NB4 (cell line): ENCODE measurements at regions not wholly inside any gene's neighbourhood (a gene's known extent, or its start where the extent isn't known, plus 50 kb on each side); places are given as distances from the start of the nearest gene placed in this dataset.

Source experiments
- MYC ChIP-seq: IDR thresholded peaks from 2 replicates; pipeline ENCODE4 v1.6.1; 2011; ENCODE audit warnings: low read depth, low read length
- POLR2A ChIP-seq: IDR thresholded peaks from 2 replicates; pipeline ENCODE4 v1.6.1; 2011; ENCODE audit warnings: mild to moderate bottlenecking; ENCODE audit not compliant: insufficient read length; ENCODE audit errors: extremely low read depth
- TF ChIP-seq, protein P1 (sequence below): IDR thresholded peaks from one replicate; pipeline ENCODE4 v1.5.1; 2012; ENCODE audit warnings: low read depth, low read length
- TF ChIP-seq, protein P2 (sequence below): IDR thresholded peaks from 2 replicates; pipeline ENCODE4 v1.6.1; 2011; ENCODE audit warnings: low read depth, low read length

DNA sequence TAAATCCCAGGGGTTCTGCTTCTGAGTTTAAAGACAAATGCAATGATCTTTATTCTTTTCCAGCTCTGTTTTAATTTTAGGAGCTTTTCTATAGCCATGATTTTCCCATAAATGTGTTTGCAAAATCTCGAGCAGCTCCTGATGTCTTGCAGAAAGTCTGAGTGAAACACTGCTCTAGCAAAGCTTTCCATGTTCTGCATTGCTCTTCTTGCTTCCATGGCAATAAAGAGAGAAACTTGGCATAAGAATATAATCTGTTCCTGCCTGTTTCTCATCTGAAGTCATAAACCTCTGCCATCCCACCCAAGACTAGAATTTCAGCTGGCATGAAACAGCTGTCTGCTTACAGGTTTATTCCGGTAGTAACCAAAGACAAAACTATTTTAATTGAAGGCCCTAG, 254.5 kb downstream of the SPRY1 start:
- TF ChIP-seq, protein P1, sequence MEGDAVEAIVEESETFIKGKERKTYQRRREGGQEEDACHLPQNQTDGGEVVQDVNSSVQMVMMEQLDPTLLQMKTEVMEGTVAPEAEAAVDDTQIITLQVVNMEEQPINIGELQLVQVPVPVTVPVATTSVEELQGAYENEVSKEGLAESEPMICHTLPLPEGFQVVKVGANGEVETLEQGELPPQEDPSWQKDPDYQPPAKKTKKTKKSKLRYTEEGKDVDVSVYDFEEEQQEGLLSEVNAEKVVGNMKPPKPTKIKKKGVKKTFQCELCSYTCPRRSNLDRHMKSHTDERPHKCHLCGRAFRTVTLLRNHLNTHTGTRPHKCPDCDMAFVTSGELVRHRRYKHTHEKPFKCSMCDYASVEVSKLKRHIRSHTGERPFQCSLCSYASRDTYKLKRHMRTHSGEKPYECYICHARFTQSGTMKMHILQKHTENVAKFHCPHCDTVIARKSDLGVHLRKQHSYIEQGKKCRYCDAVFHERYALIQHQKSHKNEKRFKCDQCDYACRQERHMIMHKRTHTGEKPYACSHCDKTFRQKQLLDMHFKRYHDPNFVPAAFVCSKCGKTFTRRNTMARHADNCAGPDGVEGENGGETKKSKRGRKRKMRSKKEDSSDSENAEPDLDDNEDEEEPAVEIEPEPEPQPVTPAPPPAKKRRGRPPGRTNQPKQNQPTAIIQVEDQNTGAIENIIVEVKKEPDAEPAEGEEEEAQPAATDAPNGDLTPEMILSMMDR: no peak
- TF ChIP-seq POLR2A (no peak), MYC (no peak)
- TF ChIP-seq, protein P2, sequence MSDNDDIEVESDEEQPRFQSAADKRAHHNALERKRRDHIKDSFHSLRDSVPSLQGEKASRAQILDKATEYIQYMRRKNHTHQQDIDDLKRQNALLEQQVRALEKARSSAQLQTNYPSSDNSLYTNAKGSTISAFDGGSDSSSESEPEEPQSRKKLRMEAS: no peak
